SK-N-SH (cell line): ENCODE measurements at regions not wholly inside any gene's neighbourhood (a gene's known extent, or its start where the extent isn't known, plus 50 kb on each side); places are given as distances from the start of the nearest gene placed in this dataset.

Experiments used
- CTCF ChIA-PET: fragments of 300-600, 350-600 bp; formaldehyde crosslinking; extraction: SDS; loops from one replicate; lab custom pipeline; 2021; lab: Yijun Ruan, JAX
- POLR2A ChIA-PET: fragments of 350-600 bp; sonication (Branson Sonifier 250); formaldehyde crosslinking; extraction: SDS; loops from one replicate; lab custom pipeline; 2020; ENCODE audit warnings: antibody characterized with exemption, inconsistent platforms; lab: Yijun Ruan, JAX
- DNase-seq: peaks from one replicate; pipeline ENCODE4 v3.0.0; 2012
- H2AFZ ChIP-seq: fragments of 200-600 bp; sonication (generic); 2 replicates; pipeline ENCODE4 v1.8.1; 2016; ENCODE audit warnings: antibody characterized with exemption, mild to moderate bottlenecking, low read depth
- H3F3A ChIP-seq: fragments of 200-600 bp; sonication (generic); replicated peaks from 2 replicates; pipeline ENCODE3; 2016; ENCODE audit warnings: antibody characterized with exemption, mild to moderate bottlenecking; ENCODE audit not compliant: insufficient read depth
- H3K27ac ChIP-seq, 2 experiments: fragments of 200-500 bp in 1 of 2; fragments of 200-600 bp in 1 of 2; sonication (Bioruptor generic) in 1 of 2; sonication (generic), shearing (Covaris generic) in 1 of 2; 2 replicates each; pipeline versions ENCODE4 v1.5.1 to v1.6.1; 2014 to 2016; ENCODE audit warnings: low read depth in 2 of 2, inconsistent platforms in 1 of 2, low read length in 1 of 2, mild to moderate bottlenecking in 1 of 2, mixed read lengths in 1 of 2
- H3K27me3 ChIP-seq: fragments of 200-600 bp; sonication (generic), shearing (Covaris generic); 2 replicates; pipeline ENCODE4 v1.6.1; 2016; ENCODE audit warnings: mixed run types; ENCODE audit not compliant: insufficient read depth
- H3K36me3 ChIP-seq, 2 experiments: fragments of 200-500 bp in 1 of 2; fragments of 200-600 bp in 1 of 2; sonication (Bioruptor generic) in 1 of 2; sonication (generic) in 1 of 2; replicated peaks in 1 of 2; 2 replicates each; pipeline versions ENCODE3 to v1.5.1; 2014 to 2016; ENCODE audit warnings: low read length in 1 of 2, mild to moderate bottlenecking in 1 of 2; ENCODE audit not compliant: insufficient read depth in 2 of 2, control insufficient read depth in 1 of 2
- H3K4me1 ChIP-seq, 2 experiments: fragments of 200-500 bp in 1 of 2; fragments of 200-600 bp in 1 of 2; sonication (Bioruptor generic) in 1 of 2; sonication (generic), shearing (Covaris generic) in 1 of 2; 2 replicates each; pipeline versions ENCODE4 v1.5.1 to v1.6.1; 2014 to 2016; ENCODE audit warnings: low read depth in 1 of 2, low read length in 1 of 2, mixed run types in 1 of 2; ENCODE audit not compliant: insufficient read depth in 2 of 2, control insufficient read depth in 1 of 2
- H3K4me2 ChIP-seq: fragments of 200-600 bp; sonication (generic), shearing (Covaris generic); 2 replicates; pipeline ENCODE4 v1.6.1; 2017; ENCODE audit warnings: mixed run types
- H3K4me3 ChIP-seq, 2 experiments: fragments of 200-500 bp in 1 of 2; fragments of 200-600 bp in 1 of 2; sonication (Bioruptor generic) in 1 of 2; sonication (generic), shearing (Covaris generic) in 1 of 2; 2 replicates each; pipeline versions ENCODE4 v1.5.1 to v1.8.1; 2014 to 2016; ENCODE audit warnings: low read depth in 2 of 2, inconsistent platforms in 1 of 2, low read length in 1 of 2, mild to moderate bottlenecking in 1 of 2, mixed read lengths in 1 of 2, moderate library complexity in 1 of 2
- H3K79me2 ChIP-seq: fragments of 200-600 bp; sonication (generic); 2 replicates; pipeline ENCODE4 v1.8.1; 2017; ENCODE audit warnings: mild to moderate bottlenecking; ENCODE audit not compliant: insufficient read depth
- H3K9ac ChIP-seq: fragments of 200-600 bp; sonication (generic); 2 replicates; pipeline ENCODE4 v1.6.1; 2017; ENCODE audit warnings: mixed run types
- H3K9me2 ChIP-seq: fragments of 200-600 bp; sonication (generic); 2 replicates; pipeline ENCODE4 v1.6.1; 2017; ENCODE audit warnings: mixed run types
- H3K9me3 ChIP-seq: fragments of 200-600 bp; sonication (generic); 2 replicates; pipeline ENCODE4 v1.6.1; 2017; ENCODE audit warnings: mixed run types, mild to moderate bottlenecking, moderate library complexity
- H4K20me1 ChIP-seq: fragments of 200-600 bp; sonication (generic); 2 replicates; pipeline ENCODE4 v1.6.1; 2017; ENCODE audit warnings: mild to moderate bottlenecking, mixed run types; ENCODE audit not compliant: insufficient read depth
- CHD2 ChIP-seq: fragments of 150-350 bp; IDR thresholded peaks from 2 replicates; pipeline ENCODE4 v1.6.1; 2018; ENCODE audit warnings: low read length; ENCODE audit not compliant: partially characterized antibody
- ELF1 ChIP-seq: IDR thresholded peaks from 2 replicates; pipeline ENCODE4 v1.4.0; 2012
- EP300 ChIP-seq, 2 experiments: IDR thresholded peaks; 2 replicates each; pipeline versions ENCODE4 v1.4.0 to v1.6.1; 2012; ENCODE audit warnings: borderline replicate concordance in 1 of 2, low read depth in 1 of 2, low read length in 1 of 2
- FOSL2 ChIP-seq: IDR thresholded peaks from 2 replicates; pipeline ENCODE4 v1.4.0; 2012; ENCODE audit warnings: low read depth, mild to moderate bottlenecking, moderate library complexity, borderline replicate concordance
- FOXM1 ChIP-seq: IDR thresholded peaks from 2 replicates; pipeline ENCODE4 v1.4.0; 2012; ENCODE audit warnings: low read depth, mild to moderate bottlenecking
- GABPA ChIP-seq: IDR thresholded peaks from 2 replicates; pipeline ENCODE4 v1.4.0; 2012; ENCODE audit warnings: low read depth, mild to moderate bottlenecking
- MXI1 ChIP-seq: IDR thresholded peaks from 2 replicates; pipeline ENCODE4 v1.6.1; 2012; ENCODE audit warnings: mild to moderate bottlenecking, low read depth, low read length, improper control_type of control experiment
- NFIC ChIP-seq: IDR thresholded peaks from 2 replicates; pipeline ENCODE4 v1.4.0; 2012; ENCODE audit warnings: borderline replicate concordance
- NRF1 ChIP-seq: IDR thresholded peaks from 2 replicates; pipeline ENCODE4 v1.6.1; 2012; ENCODE audit warnings: low read depth, mild to moderate bottlenecking, low read length
- POLR2AphosphoS5 ChIP-seq: IDR thresholded peaks from 2 replicates; pipeline ENCODE4 v1.6.1; 2012; ENCODE audit warnings: low read depth, low read length
- RAD21 ChIP-seq: IDR thresholded peaks from 2 replicates; pipeline ENCODE4 v1.6.1; 2012; ENCODE audit warnings: mild to moderate bottlenecking, low read length
- RCOR1 ChIP-seq: fragments of 150-350 bp; IDR thresholded peaks from 2 replicates; pipeline ENCODE4 v1.6.1; 2017; ENCODE audit warnings: antibody characterized with exemption, low read length
- RFX5 ChIP-seq: IDR thresholded peaks from 2 replicates; pipeline ENCODE4 v1.6.1; 2012; ENCODE audit warnings: mild to moderate bottlenecking, improper control_type of control experiment, low read length
- SMC3 ChIP-seq: IDR thresholded peaks from 2 replicates; pipeline ENCODE4 v1.6.1; 2012; ENCODE audit warnings: low read depth, low read length, improper control_type of control experiment
- TAF1 ChIP-seq: IDR thresholded peaks from 2 replicates; pipeline ENCODE4 v1.6.1; 2012; ENCODE audit warnings: low read depth, mild to moderate bottlenecking, low read length, moderate library complexity, borderline replicate concordance
- TEAD4 ChIP-seq: IDR thresholded peaks from 2 replicates; pipeline ENCODE4 v1.4.0; 2012; ENCODE audit warnings: mild to moderate bottlenecking, borderline replicate concordance; ENCODE audit not compliant: insufficient read depth
- YY1 ChIP-seq: IDR thresholded peaks from 2 replicates; pipeline ENCODE4 v1.4.0; 2012; ENCODE audit warnings: low read depth, mild to moderate bottlenecking
- WGBS: methylation state at CpG from one replicate; pipeline ENCODE4 v1.1.6; 2017; ENCODE audit warnings: low lambda C conversion rate; 5-methylcytosine and 5-hydroxymethylcytosine counted together
- TF ChIP-seq, protein P1 (sequence below): IDR thresholded peaks from 2 replicates; pipeline ENCODE4; 2012
- TF ChIP-seq, protein P2 (sequence below): fragments of 150-350 bp; IDR thresholded peaks from 2 replicates; pipeline ENCODE4 v1.6.1; 2017; ENCODE audit warnings: antibody characterized with exemption, low read length, low read depth, borderline replicate concordance

DNA sequence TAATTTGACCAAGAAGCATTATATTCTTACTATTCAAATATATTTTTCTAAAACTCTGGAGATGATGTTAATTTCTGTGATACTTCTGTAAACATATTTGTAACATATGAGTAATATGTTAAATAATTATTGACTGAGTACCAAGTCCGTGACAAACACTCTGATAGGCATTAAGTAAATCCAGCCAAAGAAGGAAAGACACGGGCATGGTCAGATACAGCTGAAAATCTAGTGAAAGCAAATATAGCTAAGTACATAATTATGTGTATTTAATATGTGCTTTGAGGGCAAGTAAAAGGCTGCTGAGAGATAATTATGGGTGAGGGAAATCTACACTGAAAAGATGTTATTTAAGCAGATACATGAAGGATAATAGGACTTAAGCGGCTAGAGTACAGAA is 1263.6 kb upstream of the ADGRL3 start:
- Histone ChIP-seq H3F3A (no peaks in the 10 kb centered on the region), H3K4me3 (no peak overlapping the region), H3K9ac (no peak overlapping the region), H3K27me3 (no peaks in the 10 kb centered on the region), H3K4me2 (no peak overlapping the region), H2AFZ (no peak overlapping the region; the same call in 1 of the 2 replicates), H4K20me1 (no peaks in the 10 kb centered on the region), H3K79me2 (no peaks in the 10 kb centered on the region), H3K27ac (no peak overlapping the region), H3K36me3 (no peaks in the 10 kb centered on the region), H3K4me1 (no peaks in the 10 kb centered on the region), H3K9me3 (no peaks in the 10 kb centered on the region), H3K9me2 (no peaks in the 10 kb centered on the region)
- ChIA-PET POLR2A (no interaction called here), CTCF (no interaction called here)
- no peak for DNase-seq
- no peak for TF ChIP-seq NRF1
- TF ChIP-seq FOSL2 = no peak
- WGBS = 14% methylated on average over 3 of the region's 3 CpGs

DNA sequence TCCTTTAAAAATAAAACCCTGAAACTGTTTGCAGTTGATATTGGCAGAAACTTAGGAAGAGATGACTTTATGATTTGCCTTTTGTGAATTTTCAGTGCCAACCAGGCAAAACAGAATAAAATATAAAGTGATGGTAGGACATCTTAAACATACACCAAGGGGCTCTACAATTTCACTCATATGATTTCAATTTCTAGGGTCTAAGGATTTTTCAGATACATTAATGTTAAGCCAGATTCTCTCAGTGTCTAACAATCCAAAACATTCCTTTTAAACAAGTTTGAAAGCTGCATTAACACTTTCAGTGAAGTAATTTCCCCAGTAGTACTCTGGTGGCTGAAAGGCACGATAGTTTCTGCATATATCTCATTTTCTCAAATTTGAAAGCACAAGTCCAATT is 1262.0 kb upstream of the ADGRL3 start:
- no peak overlapping the region for H3K4me3 ChIP-seq
- no peaks in the 10 kb centered on the region for H4K20me1 ChIP-seq
- no peaks in the 10 kb centered on the region for H3K9me2 ChIP-seq
- DNase-seq = no peak
- no peaks in the 10 kb centered on the region for H3K79me2 ChIP-seq
- no peaks in the 10 kb centered on the region for H3K4me1 ChIP-seq
- H3K9me3 ChIP-seq = no peaks in the 10 kb centered on the region
- TF ChIP-seq RFX5 (no peak), ELF1 (no peak), NFIC (no peak), TEAD4 (no peak), FOXM1 (no peak), POLR2AphosphoS5 (no peak)
- TF ChIP-seq, protein P1, sequence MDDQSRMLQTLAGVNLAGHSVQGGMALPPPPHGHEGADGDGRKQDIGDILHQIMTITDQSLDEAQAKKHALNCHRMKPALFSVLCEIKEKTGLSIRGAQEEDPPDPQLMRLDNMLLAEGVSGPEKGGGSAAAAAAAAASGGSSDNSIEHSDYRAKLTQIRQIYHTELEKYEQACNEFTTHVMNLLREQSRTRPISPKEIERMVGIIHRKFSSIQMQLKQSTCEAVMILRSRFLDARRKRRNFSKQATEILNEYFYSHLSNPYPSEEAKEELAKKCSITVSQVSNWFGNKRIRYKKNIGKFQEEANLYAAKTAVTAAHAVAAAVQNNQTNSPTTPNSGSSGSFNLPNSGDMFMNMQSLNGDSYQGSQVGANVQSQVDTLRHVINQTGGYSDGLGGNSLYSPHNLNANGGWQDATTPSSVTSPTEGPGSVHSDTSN = no peak
- CTCF ChIA-PET = interaction anchor here (1.8 kb wide), 1 partner anchor 36 kb away, joined by 3 read pairs; no protein-coding TSS in a partner anchor
- no peaks in the 10 kb centered on the region for H3K36me3 ChIP-seq
- POLR2A ChIA-PET = no interaction called here
- H3F3A ChIP-seq = no peaks in the 10 kb centered on the region
- H3K27me3 ChIP-seq = no peaks in the 10 kb centered on the region
- 10% methylated on average over 1 of the region's 1 CpG for WGBS
- H2AFZ ChIP-seq = no peak overlapping the region
- no peak overlapping the region for H3K4me2 ChIP-seq
- H3K27ac ChIP-seq = no peak overlapping the region
- no peak overlapping the region for H3K9ac ChIP-seq

DNA sequence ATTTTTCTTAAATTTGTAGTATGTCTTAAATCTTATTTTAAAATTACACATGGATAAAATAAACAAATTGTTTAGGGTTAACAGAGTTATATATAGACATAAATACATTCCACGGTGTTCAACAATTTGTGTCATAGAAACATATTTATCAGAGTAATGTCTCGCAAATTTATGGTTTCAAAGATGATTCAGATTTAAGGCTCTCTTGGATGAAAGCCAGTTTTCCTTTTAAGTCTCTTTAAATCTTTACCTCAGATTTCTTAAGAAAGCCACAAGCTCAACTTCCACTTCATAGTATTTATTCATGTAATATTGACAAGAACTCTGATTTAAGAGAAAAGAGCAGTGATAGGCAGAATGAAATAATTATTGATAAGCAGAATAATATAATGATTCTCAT is 1254.8 kb upstream of the ADGRL3 start:
- TF ChIP-seq RAD21 (no peak), SMC3 (no peak), MXI1 (no peak), RCOR1 (no peak), POLR2AphosphoS5 (no peak), CHD2 (no peak), YY1 (no peak), FOSL2 (no peak), TAF1 (no peak), RFX5 (no peak), NFIC (no peak), EP300 (IDR thresholded peaks at IDR 0.05; ENCODE audit: borderline replicate concordance in 1 of 2, low read depth in 1 of 2, low read length in 1 of 2) (no peak), GABPA (no peak)
- TF ChIP-seq, protein P1 = no peak
- TF ChIP-seq, protein P2, sequence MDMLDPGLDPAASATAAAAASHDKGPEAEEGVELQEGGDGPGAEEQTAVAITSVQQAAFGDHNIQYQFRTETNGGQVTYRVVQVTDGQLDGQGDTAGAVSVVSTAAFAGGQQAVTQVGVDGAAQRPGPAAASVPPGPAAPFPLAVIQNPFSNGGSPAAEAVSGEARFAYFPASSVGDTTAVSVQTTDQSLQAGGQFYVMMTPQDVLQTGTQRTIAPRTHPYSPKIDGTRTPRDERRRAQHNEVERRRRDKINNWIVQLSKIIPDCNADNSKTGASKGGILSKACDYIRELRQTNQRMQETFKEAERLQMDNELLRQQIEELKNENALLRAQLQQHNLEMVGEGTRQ = no peak
- H3K27me3 ChIP-seq = no peaks in the 10 kb centered on the region
- no peak for DNase-seq
- no peak overlapping the region for H3K9ac ChIP-seq
- 4% methylated on average over 2 of the region's 2 CpGs for WGBS
- no peaks in the 10 kb centered on the region for H3F3A ChIP-seq
- H3K27ac ChIP-seq = no peak overlapping the region
- H3K4me2 ChIP-seq = no peak overlapping the region
- POLR2A ChIA-PET = no interaction called here
- no peak overlapping the region for H3K4me3 ChIP-seq
- no peaks in the 10 kb centered on the region for H3K4me1 ChIP-seq
- H2AFZ ChIP-seq = no peak overlapping the region
- no peaks in the 10 kb centered on the region for H3K9me2 ChIP-seq
- no peaks in the 10 kb centered on the region; the same call in 1 of the 2 replicates for H3K9me3 ChIP-seq
- CTCF ChIA-PET = interaction anchor here (1.0 kb wide), 1 partner anchor 13 kb away, joined by 3 read pairs; no protein-coding TSS in a partner anchor
- H4K20me1 ChIP-seq = no peaks in the 10 kb centered on the region
- no peaks in the 10 kb centered on the region for H3K36me3 ChIP-seq
- no peaks in the 10 kb centered on the region for H3K79me2 ChIP-seq
